ENCODE measurements at regions not wholly inside any gene's neighbourhood (a gene's known extent, or its start where the extent isn't known, plus 50 kb on each side); places are given as distances from the start of the nearest gene placed in this dataset.
"Not testable (repeated sequence)": the region's sequence is repeated elsewhere in the genome, so short reads cannot be mapped to it uniquely, and the experiment has no call there.

GRCh38 chr11:33959855-33960400 is 68.1 kb upstream of the LMO2 start:
- no peaks in the 10 kb centered on the region for H3K4me1 ChIP-seq (ENCODE audit: control insufficient read depth, insufficient read depth, low read length)
- no peaks in the 10 kb centered on the region for H3K27me3 ChIP-seq (ENCODE audit: control insufficient read depth, insufficient read depth, low read length)
- no peaks in the 10 kb centered on the region for H3K36me3 ChIP-seq (ENCODE audit: control insufficient read depth, insufficient read depth, low read length)
- H3K9ac ChIP-seq (ENCODE audit: low read length), result no peak overlapping the region
- H3K4me3 ChIP-seq (ENCODE audit: low read length), result no peak overlapping the region
- H3K27ac ChIP-seq (ENCODE audit: low read depth, low read length), result no peak overlapping the region

DNA sequence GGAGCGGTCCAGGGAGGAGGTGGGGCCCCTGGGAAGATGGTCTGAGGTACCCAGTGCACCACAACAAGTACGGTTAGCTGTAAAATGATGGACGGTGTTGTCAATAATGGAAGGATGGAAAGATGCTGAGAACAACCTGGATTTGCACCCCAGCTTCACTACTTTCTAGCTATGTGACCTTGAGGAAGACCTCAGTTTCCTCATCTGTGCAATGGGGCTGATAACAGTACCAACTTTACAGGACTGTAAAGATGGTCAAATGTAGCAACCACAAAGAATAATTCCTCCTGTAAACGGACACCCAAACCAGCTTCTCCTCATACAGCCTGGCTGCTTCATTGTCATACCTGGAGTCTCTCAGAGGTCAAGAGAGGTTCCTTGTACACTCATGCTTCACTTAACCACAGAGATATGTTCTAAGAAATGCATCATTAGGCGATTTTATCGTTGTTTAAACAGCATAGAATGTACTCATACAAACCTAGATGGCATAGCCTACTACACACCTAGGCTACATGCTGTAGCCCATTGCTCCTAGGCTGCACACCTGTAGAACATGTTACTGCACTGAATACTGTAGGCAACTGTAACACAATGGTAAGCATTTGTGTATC is 65.5 kb upstream of the LMO2 start:
- H3K27me3 ChIP-seq (ENCODE audit: control insufficient read depth, insufficient read depth, low read length), result no peaks in the 10 kb centered on the region

DNA sequence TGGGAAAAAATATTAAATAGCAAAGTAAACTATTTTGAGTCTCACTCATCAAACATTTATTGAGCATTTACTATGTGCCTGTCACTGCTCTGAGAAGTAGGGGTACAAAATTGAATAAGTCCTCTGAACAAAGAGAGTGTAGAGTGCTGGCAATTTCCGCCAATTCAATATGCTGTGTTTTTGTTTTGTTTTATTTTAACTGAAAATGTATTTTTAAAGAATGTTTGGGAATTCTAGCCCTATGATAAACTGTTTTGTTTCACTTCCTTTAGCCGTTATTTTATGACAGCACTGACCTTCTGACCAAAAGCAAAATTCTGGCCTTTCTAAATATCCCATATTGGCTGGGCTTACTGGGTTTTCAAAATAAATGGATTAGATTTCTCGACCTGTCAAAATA is 64.7 kb upstream of the LMO2 start:
- Histone ChIP-seq H3K36me3 (ENCODE audit: control insufficient read depth, insufficient read depth, low read length) (no peaks in the 10 kb centered on the region), H3K27me3 (ENCODE audit: control insufficient read depth, insufficient read depth, low read length) (no peaks in the 10 kb centered on the region), H3K4me3 (ENCODE audit: low read length) (no peak overlapping the region), H3K27ac (ENCODE audit: low read depth, low read length) (no peak overlapping the region), H3K4me1 (ENCODE audit: control insufficient read depth, insufficient read depth, low read length) (no peaks in the 10 kb centered on the region), H3K9ac (ENCODE audit: low read length) (no peak overlapping the region)

More for the DNA sequence above, 65.5 kb upstream of the LMO2 start:
- H3K36me3 ChIP-seq (ENCODE audit: control insufficient read depth, insufficient read depth, low read length), result no peaks in the 10 kb centered on the region
- no peaks in the 10 kb centered on the region for H3K4me1 ChIP-seq (ENCODE audit: control insufficient read depth, insufficient read depth, low read length)
- H3K9ac ChIP-seq (ENCODE audit: low read length), result no peak overlapping the region
- H3K4me3 ChIP-seq (ENCODE audit: low read length), result no peak overlapping the region
- H3K27ac ChIP-seq (ENCODE audit: low read depth, low read length), result no peak overlapping the region

DNA sequence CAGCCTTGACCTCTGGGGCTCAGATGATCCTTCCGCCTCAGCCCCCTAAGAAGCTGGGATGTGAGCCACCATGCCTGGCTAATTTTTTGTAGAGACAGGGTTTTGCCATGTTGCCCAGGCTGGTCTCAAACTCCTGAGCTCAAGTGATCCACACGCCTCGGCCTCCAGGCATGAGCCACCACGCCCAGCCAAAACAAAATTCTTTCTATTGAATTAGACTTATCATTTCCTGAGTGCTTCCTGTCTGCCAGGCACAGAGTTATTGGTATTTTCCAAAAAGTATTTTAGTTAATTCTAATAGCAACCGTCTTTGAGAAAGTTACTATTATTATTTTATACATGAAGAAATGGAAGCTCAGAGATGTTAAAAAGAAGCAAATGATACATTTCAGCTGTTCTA is 61.4 kb upstream of the LMO2 start:
- Histone ChIP-seq H3K4me1 (ENCODE audit: control insufficient read depth, insufficient read depth, low read length) (no peaks in the 10 kb centered on the region), H3K36me3 (ENCODE audit: control insufficient read depth, insufficient read depth, low read length) (no peaks in the 10 kb centered on the region), H3K9ac (ENCODE audit: low read length) (no peak overlapping the region), H3K4me3 (ENCODE audit: low read length) (no peak overlapping the region), H3K27ac (ENCODE audit: low read depth, low read length) (no peak overlapping the region), H3K27me3 (ENCODE audit: control insufficient read depth, insufficient read depth, low read length) (no peaks in the 10 kb centered on the region)

DNA sequence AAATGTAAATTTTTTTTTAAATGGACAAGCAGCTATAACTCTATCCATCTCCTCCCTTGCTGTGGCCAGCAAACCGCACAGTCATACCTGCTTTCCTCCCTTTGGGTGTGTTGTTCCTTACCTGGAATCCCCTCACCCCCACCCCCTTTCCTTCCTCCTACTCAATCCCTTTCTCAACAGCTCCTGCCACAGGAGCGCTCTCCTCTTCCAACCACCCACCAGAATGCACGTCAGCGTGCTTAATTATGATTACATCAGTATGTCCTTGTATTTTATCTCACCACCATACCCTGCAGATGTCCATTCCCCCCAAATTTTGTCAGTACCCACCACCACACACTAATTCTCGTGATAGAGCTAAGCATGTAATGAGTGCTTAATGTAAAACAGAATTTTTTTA is 60.9 kb upstream of the LMO2 start:
- Histone ChIP-seq H3K27ac (ENCODE audit: low read depth, low read length) (no peak overlapping the region), H3K4me3 (ENCODE audit: low read length) (no peak overlapping the region), H3K4me1 (ENCODE audit: control insufficient read depth, insufficient read depth, low read length) (no peaks in the 10 kb centered on the region), H3K36me3 (ENCODE audit: control insufficient read depth, insufficient read depth, low read length) (no peaks in the 10 kb centered on the region), H3K9ac (ENCODE audit: low read length) (no peak overlapping the region), H3K27me3 (ENCODE audit: control insufficient read depth, insufficient read depth, low read length) (no peaks in the 10 kb centered on the region)

DNA sequence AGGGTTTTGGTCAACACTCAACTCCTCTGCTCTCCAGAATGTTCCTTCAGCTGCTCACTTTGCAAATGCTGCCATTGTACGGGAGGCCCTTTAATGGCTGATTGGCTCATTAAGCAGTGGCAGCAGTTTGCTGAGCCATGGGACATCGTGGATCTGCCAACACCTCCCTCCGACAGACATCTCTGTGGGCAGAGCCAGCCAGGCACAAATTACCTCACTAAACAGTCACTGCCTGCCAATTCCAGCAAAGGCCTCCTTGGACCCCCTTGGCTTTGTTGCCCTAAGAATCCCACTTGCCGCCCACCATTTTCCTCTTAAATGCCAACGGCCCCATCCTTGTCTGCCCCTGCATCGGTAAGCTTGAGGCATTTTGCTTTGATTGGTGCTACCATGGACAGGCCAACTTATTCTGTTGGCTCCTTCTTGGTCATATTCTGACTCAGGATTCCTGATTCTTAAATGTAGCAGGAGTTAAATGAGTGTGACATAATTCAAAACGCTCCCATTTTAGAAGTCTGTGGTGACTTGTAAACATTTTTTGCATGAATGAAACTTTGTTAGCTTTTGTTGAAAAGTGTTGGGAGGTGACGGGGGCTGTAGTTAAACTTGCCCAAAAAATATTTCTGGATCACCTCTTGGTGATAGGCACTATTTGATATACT is 57.5 kb upstream of the LMO2 start:
- Histone ChIP-seq H3K36me3 (ENCODE audit: control insufficient read depth, insufficient read depth, low read length) (no peaks in the 10 kb centered on the region), H3K4me1 (ENCODE audit: control insufficient read depth, insufficient read depth, low read length) (no peaks in the 10 kb centered on the region), H3K27me3 (ENCODE audit: control insufficient read depth, insufficient read depth, low read length) (no peaks in the 10 kb centered on the region), H3K4me3 (ENCODE audit: low read length) (no peak overlapping the region), H3K9ac (ENCODE audit: low read length) (no peak overlapping the region), H3K27ac (ENCODE audit: low read depth, low read length) (no peak overlapping the region)

DNA sequence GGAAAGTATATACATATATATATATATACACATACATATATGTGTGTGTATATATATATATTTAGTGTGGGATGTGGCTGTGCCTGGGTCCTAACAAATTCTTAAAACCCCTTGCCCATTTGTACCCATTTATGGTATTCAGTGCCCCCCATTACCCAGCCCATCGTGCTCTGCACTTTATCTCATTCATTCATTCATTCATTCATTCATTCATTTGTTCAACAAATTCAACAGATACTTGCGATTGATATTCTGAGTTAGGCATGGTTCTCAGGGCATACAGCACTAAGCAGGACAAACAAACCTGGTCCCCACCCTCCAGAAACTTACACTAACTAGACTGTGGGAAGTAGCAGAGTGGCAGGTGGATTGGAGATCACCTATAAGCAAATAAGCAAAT is 56.6 kb upstream of the LMO2 start:
- H3K4me3 ChIP-seq (ENCODE audit: low read length), result no peak overlapping the region
- no peak overlapping the region for H3K9ac ChIP-seq (ENCODE audit: low read length)
- no peaks in the 10 kb centered on the region for H3K36me3 ChIP-seq (ENCODE audit: control insufficient read depth, insufficient read depth, low read length)
- no peaks in the 10 kb centered on the region for H3K27me3 ChIP-seq (ENCODE audit: control insufficient read depth, insufficient read depth, low read length)
- no peak overlapping the region for H3K27ac ChIP-seq (ENCODE audit: low read depth, low read length)
- no peaks in the 10 kb centered on the region for H3K4me1 ChIP-seq (ENCODE audit: control insufficient read depth, insufficient read depth, low read length)

DNA sequence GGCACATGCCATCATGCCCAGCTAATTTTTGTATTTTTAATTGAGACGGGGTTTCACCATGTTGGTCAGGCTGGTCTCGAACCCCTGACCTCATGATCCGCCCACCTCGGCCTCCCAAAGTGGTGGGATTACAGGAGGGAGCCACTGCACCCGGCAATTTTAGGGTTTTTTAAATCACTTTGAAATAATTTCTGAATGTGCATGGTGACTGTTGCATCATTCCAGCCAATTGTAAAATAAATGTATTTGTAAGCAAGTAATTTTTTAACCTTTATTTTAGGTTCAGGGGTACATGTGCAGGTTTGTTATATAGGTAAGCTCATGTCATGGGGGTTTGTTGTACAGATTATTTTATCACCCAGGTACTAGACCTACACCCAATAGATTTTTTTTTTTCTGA is 56.0 kb upstream of the LMO2 start:
- not testable (repeated sequence) for H3K4me1 ChIP-seq (ENCODE audit: control insufficient read depth, insufficient read depth, low read length); H3K9ac ChIP-seq (ENCODE audit: low read length); H3K36me3 ChIP-seq (ENCODE audit: control insufficient read depth, insufficient read depth, low read length); H3K27ac ChIP-seq (ENCODE audit: low read depth, low read length); H3K27me3 ChIP-seq (ENCODE audit: control insufficient read depth, insufficient read depth, low read length); H3K4me3 ChIP-seq (ENCODE audit: low read length)

DNA sequence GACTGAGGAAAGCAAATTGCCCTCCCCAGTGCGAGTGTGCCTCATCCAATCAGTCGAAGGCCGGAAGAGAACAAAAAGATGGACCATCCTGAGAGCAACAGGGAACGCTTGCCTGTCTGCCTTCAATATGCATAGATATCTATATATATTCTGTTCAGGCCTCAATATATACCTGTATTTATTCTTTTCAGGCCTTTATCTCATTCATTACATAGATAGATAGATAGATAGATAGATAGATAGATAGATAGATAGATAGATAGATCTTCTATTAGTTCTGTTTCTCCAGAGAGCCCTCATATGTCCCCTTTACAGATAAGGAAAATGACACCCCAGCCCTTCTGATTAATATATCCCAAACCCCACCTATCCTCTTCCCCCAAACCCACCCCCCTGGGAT is 55.1 kb upstream of the LMO2 start:
- Histone ChIP-seq H3K4me3 (ENCODE audit: low read length) (no peak overlapping the region), H3K27me3 (ENCODE audit: control insufficient read depth, insufficient read depth, low read length) (no peaks in the 10 kb centered on the region), H3K27ac (ENCODE audit: low read depth, low read length) (no peak overlapping the region), H3K4me1 (ENCODE audit: control insufficient read depth, insufficient read depth, low read length) (no peaks in the 10 kb centered on the region), H3K9ac (ENCODE audit: low read length) (no peak overlapping the region), H3K36me3 (ENCODE audit: control insufficient read depth, insufficient read depth, low read length) (no peaks in the 10 kb centered on the region)

DNA sequence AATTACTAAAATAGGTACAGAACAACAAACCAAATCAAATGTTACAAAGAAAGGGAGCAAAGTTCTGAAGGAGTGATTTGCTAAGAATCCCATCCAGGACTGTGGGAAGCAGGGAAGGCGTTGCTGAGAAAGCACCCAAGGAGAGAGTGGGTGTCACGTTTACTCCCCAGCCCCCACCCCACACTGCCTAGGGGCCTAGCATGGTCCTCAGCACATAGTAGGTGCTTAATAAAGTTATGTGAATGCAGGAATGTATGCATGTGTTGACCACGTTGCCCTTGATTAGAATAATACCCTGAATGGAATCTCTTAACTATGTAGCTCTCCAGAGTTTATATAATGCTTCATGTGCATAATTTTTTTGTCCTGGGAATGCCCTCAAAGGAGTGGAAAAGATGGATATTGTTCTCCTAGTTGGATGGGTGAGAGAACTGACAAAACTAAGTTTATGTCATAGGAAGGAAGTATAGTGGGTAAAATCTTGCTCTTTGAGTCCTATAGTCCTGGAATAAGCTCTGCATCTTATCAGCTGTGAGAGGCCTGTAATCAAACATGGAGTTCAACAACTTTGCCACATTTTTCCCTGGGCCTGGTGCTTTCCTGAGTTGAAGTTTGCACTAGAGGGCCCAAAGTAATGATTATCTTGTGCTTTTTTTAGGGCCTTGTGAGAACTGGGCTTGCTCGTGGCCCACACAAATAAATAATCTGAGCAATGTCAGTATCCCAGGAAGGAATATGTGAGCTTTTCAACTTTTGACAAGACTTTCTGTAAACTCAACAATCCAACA is 53.8 kb upstream of the LMO2 start:
- no peak overlapping the region for H3K4me3 ChIP-seq (ENCODE audit: low read length)
- no peak overlapping the region for H3K9ac ChIP-seq (ENCODE audit: low read length)
- H3K36me3 ChIP-seq (ENCODE audit: control insufficient read depth, insufficient read depth, low read length), result no peaks in the 10 kb centered on the region
- H3K27ac ChIP-seq (ENCODE audit: low read depth, low read length), result no peak overlapping the region
- no peaks in the 10 kb centered on the region for H3K4me1 ChIP-seq (ENCODE audit: control insufficient read depth, insufficient read depth, low read length)
- H3K27me3 ChIP-seq (ENCODE audit: control insufficient read depth, insufficient read depth, low read length), result no peaks in the 10 kb centered on the region

- Histone ChIP-seq H3K36me3 (ENCODE audit: control insufficient read depth, insufficient read depth, low read length) (no peaks in the 10 kb centered on the region), H3K4me3 (ENCODE audit: low read length) (no peak overlapping the region), H3K27me3 (ENCODE audit: control insufficient read depth, insufficient read depth, low read length) (no peaks in the 10 kb centered on the region), H3K4me1 (ENCODE audit: control insufficient read depth, insufficient read depth, low read length) (no peaks in the 10 kb centered on the region), H3K27ac (ENCODE audit: low read depth, low read length) (no peak overlapping the region), H3K9ac (ENCODE audit: low read length) (no peak overlapping the region)
Observed at GRCh38 chr11:33944693-33945424, 53.0 kb upstream of the LMO2 start.

- Histone ChIP-seq H3K4me3 (ENCODE audit: low read length) (no peak overlapping the region), H3K9ac (ENCODE audit: low read length) (no peak overlapping the region), H3K27me3 (ENCODE audit: control insufficient read depth, insufficient read depth, low read length) (no peaks in the 10 kb centered on the region), H3K36me3 (ENCODE audit: control insufficient read depth, insufficient read depth, low read length) (no peaks in the 10 kb centered on the region), H3K4me1 (ENCODE audit: control insufficient read depth, insufficient read depth, low read length) (no peaks in the 10 kb centered on the region), H3K27ac (ENCODE audit: low read depth, low read length) (no peak overlapping the region)
Observed at GRCh38 chr11:33944345-33944692, 52.4 kb upstream of the LMO2 start.
